Neuronal stem cell (in vitro differentiated cells): ENCODE measurements at regions not wholly inside any gene's neighbourhood (a gene's known extent, or its start where the extent isn't known, plus 50 kb on each side); places are given as distances from the start of the nearest gene placed in this dataset.

ENCODE experiments used
- DNase-seq: peaks from one replicate; pipeline ENCODE4 v3.0.0-alpha.2; 2013; ENCODE audit warnings: low spot score
- H2AFZ ChIP-seq: one replicate; pipeline ENCODE4 v1.6.1; 2013; ENCODE audit warnings: mild to moderate bottlenecking, low read length, inconsistent platforms
- H2AK5ac ChIP-seq: 2 replicates; pipeline ENCODE4 v1.6.1; 2013; ENCODE audit warnings: low read depth, mild to moderate bottlenecking, inconsistent platforms, low read length, moderate library complexity, mixed read lengths
- H2BK120ac ChIP-seq: 2 replicates; pipeline ENCODE4 v1.6.1; 2013; ENCODE audit warnings: low read depth, mild to moderate bottlenecking, inconsistent platforms, low read length, moderate library complexity, mixed read lengths
- H2BK12ac ChIP-seq: one replicate; pipeline ENCODE4 v1.6.1; 2013; ENCODE audit warnings: low read length, inconsistent platforms
- H2BK15ac ChIP-seq: 2 replicates; pipeline ENCODE4 v1.6.1; 2013; ENCODE audit warnings: mild to moderate bottlenecking, low read length, inconsistent platforms, mixed read lengths
- H2BK5ac ChIP-seq: one replicate; pipeline ENCODE4 v1.6.1; 2013; ENCODE audit warnings: inconsistent platforms, mild to moderate bottlenecking, low read length, moderate library complexity
- H3K14ac ChIP-seq: one replicate; pipeline ENCODE4 v1.6.1; 2013; ENCODE audit warnings: low read length, inconsistent platforms
- H3K18ac ChIP-seq: 2 replicates; pipeline ENCODE4 v1.6.1; 2013; ENCODE audit warnings: low read length, inconsistent platforms
- H3K23ac ChIP-seq: 2 replicates; pipeline ENCODE4 v1.6.1; 2013; ENCODE audit warnings: low read depth, mild to moderate bottlenecking, mixed read lengths, low read length, inconsistent platforms; ENCODE audit not compliant: poor library complexity
- H3K27ac ChIP-seq: replicated peaks from 3 replicates; pipeline ENCODE4 v1.5.1; 2013; ENCODE audit warnings: low read length, inconsistent platforms
- H3K27me3 ChIP-seq, 3 experiments: 2 replicates each; pipeline ENCODE4 v1.6.1; 2013; ENCODE audit warnings: low read length in 3 of 3, mild to moderate bottlenecking in 2 of 3, inconsistent platforms in 1 of 3, low read depth in 1 of 3, mixed read lengths in 1 of 3, moderate library complexity in 1 of 3; ENCODE audit not compliant: control insufficient read depth in 3 of 3, insufficient read depth in 3 of 3
- H3K36me3 ChIP-seq, 2 donors: replicated peaks in 1 of 2; 2 replicates each; pipeline ENCODE4 v1.6.1; 2013; ENCODE audit warnings: low read length in 2 of 2; ENCODE audit not compliant: control insufficient read depth in 2 of 2, insufficient read depth in 2 of 2
- H3K4ac ChIP-seq: 2 replicates; pipeline ENCODE4 v1.6.1; 2013; ENCODE audit warnings: inconsistent platforms, mild to moderate bottlenecking, low read length, moderate library complexity
- H3K4me1 ChIP-seq, 2 donors: 1 replicate in 1 of 2; 2 replicates in 1 of 2; pipeline ENCODE4 v1.6.1; 2013; ENCODE audit warnings: low read length in 2 of 2, low read depth in 1 of 2; ENCODE audit not compliant: control insufficient read depth in 2 of 2, insufficient read depth in 1 of 2
- H3K4me2 ChIP-seq: one replicate; pipeline ENCODE4 v1.6.1; 2013; ENCODE audit warnings: mild to moderate bottlenecking, low read length, inconsistent platforms; ENCODE audit not compliant: insufficient read depth, poor library complexity, severe bottlenecking
- H3K4me3 ChIP-seq, 2 donors: 2 replicates each; pipeline ENCODE4 v1.5.1; 2013; ENCODE audit warnings: low read length in 2 of 2, mild to moderate bottlenecking in 2 of 2, inconsistent platforms in 1 of 2, moderate library complexity in 1 of 2
- H3K79me1 ChIP-seq: one replicate; pipeline ENCODE4 v1.6.1; 2013; ENCODE audit warnings: low read depth, mild to moderate bottlenecking, inconsistent platforms, low read length, moderate library complexity
- H3K9ac ChIP-seq: one replicate; pipeline ENCODE4 v1.6.1; 2013; ENCODE audit warnings: mild to moderate bottlenecking, low read depth, low read length, inconsistent platforms; ENCODE audit not compliant: poor library complexity
- H3K9me3 ChIP-seq, 2 donors: replicated peaks in 1 of 2; 2 replicates each; pipeline versions ENCODE3 to v1.6.1; 2013; ENCODE audit warnings: low read length in 2 of 2, mild to moderate bottlenecking in 2 of 2, inconsistent platforms in 1 of 2, low read depth in 1 of 2, mixed read lengths in 1 of 2, moderate library complexity in 1 of 2; ENCODE audit not compliant: control insufficient read depth in 2 of 2, insufficient read depth in 1 of 2
- H4K8ac ChIP-seq: one replicate; pipeline ENCODE4 v1.6.1; 2013; ENCODE audit warnings: low read depth, mild to moderate bottlenecking, inconsistent platforms, low read length, moderate library complexity
- H4K91ac ChIP-seq: one replicate; pipeline ENCODE4 v1.6.1; 2013; ENCODE audit warnings: low read length, low read depth, mild to moderate bottlenecking, inconsistent platforms; ENCODE audit not compliant: poor library complexity
- WGBS, 2 donors: extraction: QIAGEN DNeasy Blood & Tissue Kit; methylation state at CpG; one replicate each; pipeline ENCODE4 v1.1.7; 2013; ENCODE audit warnings: missing lambda C conversion rate in 2 of 2, mixed read lengths in 1 of 2; ENCODE audit not compliant: insufficient read length in 2 of 2, insufficient replicate concordance in 1 of 2; ENCODE audit errors: extremely low coverage in 2 of 2; 5-methylcytosine and 5-hydroxymethylcytosine counted together

DNA sequence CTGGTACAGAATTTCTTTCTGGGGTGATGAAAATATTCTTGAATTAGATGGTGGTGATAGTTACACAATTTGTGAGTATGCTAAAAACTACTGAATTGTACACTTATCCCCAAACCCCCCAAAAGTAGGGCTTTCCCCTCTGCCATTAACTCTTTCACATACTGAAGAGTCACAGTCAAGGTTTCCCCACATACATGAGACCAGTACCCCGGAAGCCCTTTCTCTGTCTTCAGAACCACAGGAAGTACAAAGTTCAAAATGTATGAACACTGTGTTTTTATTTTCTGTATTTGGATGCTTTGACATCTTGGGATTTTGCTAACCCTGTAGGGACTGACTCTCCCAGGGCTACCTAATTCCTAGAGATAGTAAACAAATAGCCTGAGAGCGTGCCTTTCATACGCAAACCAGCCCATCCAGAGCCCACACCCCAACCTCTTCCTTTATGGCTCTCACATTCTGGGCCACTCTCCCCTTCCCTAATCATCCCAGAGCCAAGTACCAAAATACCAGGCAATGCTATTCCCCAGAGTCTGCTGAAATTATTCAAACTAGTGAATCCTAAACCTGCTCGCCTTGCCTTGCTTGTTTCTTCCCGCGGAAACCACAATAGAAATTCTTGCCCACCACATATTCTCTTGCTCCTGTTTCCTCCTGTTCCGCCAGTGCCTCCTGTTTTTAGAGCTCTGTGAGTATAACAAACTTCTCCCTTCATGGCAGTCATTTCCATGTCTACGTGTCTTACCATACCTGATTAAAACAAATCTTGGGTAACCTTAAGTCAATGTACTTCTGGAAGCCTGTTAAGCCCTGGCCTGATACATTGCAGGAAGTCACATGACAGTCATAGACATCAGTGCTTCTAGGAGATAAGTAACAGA, 524.8 kb downstream of the FUT8 start:
- Histone ChIP-seq H3K9ac (no peak overlapping the region), H3K27ac (no peak overlapping the region), H3K4me3 (no peak overlapping the region), H3K4me1 (no peaks in the 10 kb centered on the region), H4K91ac (peak overlapping the region; percentile 33), H3K4ac (no peak overlapping the region), H2BK12ac (no peak overlapping the region), H2AK5ac (no peak overlapping the region), H4K8ac (no peak overlapping the region), H3K27me3 (no peaks in the 10 kb centered on the region), H3K18ac (no peak overlapping the region), H2BK120ac (no peak overlapping the region), H2AFZ (no peak overlapping the region), H3K36me3 (no peaks in the 10 kb centered on the region), H3K9me3 (no peaks in the 10 kb centered on the region), H3K14ac (no peak overlapping the region), H2BK5ac (no peak overlapping the region), H2BK15ac (no peak overlapping the region), H3K23ac (no peak overlapping the region), H3K79me1 (no peaks in the 10 kb centered on the region), H3K4me2 (no peak overlapping the region)
- no peak for DNase-seq
- no CpG with 5 or more reads among the region's 8 CpGs for WGBS, 2 donors

DNA sequence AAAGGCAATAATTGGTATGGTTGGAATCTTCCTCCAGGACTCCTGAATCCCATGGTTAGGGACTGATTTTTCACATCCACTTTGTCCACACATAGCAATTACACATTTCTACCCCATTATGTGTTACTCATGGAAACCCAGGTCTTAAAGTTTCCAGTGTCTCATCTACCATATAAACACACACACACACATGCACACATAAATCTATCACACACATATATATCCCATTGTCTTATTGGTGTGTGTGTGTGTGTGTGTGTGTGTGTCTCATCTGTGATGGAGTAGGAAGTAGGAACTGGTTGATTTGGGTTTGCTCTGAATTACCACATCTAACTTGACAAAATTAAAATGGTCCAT, 525.4 kb downstream of the FUT8 start:
- no peaks in the 10 kb centered on the region for H3K9me3 ChIP-seq
- H4K91ac ChIP-seq, result no peak overlapping the region
- no peak overlapping the region for H3K9ac ChIP-seq
- H3K36me3 ChIP-seq, result no peaks in the 10 kb centered on the region
- no peak overlapping the region for H3K4ac ChIP-seq
- H2AFZ ChIP-seq, result no peak overlapping the region
- H3K4me1 ChIP-seq, result no peaks in the 10 kb centered on the region
- no peak overlapping the region for H3K27ac ChIP-seq
- no peak overlapping the region for H3K4me3 ChIP-seq
- H3K18ac ChIP-seq, result no peak overlapping the region
- H3K14ac ChIP-seq, result no peak overlapping the region
- H3K4me2 ChIP-seq, result no peak overlapping the region
- H2BK15ac ChIP-seq, result no peak overlapping the region
- no peak overlapping the region for H3K23ac ChIP-seq
- H3K79me1 ChIP-seq, result no peaks in the 10 kb centered on the region
- H2BK120ac ChIP-seq, result no peak overlapping the region
- DNase-seq, result no peak
- H3K27me3 ChIP-seq, result no peaks in the 10 kb centered on the region
- H2BK5ac ChIP-seq, result no peak overlapping the region
- H2AK5ac ChIP-seq, result no peak overlapping the region
- no peak overlapping the region for H2BK12ac ChIP-seq
- H4K8ac ChIP-seq, result no peak overlapping the region

DNA sequence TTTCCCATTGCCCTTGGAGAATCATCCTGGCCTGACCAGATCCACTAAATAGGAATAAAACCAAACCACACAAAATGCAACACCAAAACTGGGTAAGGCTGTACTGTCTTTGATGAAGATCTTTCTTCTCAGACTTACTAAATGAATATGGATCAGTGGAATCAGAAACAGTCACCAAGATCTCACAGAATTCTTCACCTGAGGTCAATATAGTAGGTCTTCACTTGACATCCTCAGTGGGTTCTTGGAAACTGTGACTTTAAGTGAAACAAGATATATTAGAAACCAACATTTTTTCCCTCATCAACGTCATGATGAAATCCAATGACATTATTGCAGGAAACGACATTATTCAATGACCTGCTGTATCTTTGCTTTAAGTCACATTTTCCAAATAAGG, 526.2 kb downstream of the FUT8 start:
- WGBS, 2 donors, result no CpG with 5 or more reads among the region's 2 CpGs
- Histone ChIP-seq H3K4me2 (no peak overlapping the region), H3K9ac (no peak overlapping the region), H2AFZ (no peak overlapping the region), H3K4ac (no peak overlapping the region), H3K79me1 (no peaks in the 10 kb centered on the region), H4K8ac (no peak overlapping the region), H2BK5ac (no peak overlapping the region), H3K18ac (no peak overlapping the region), H3K14ac (no peak overlapping the region), H3K27ac (no peak overlapping the region), H3K36me3 (no peaks in the 10 kb centered on the region), H3K27me3 (no peaks in the 10 kb centered on the region), H2BK120ac (no peak overlapping the region), H2BK12ac (no peak overlapping the region), H3K23ac (no peak overlapping the region), H2BK15ac (no peak overlapping the region), H4K91ac (no peak overlapping the region), H3K9me3 (no peaks in the 10 kb centered on the region), H3K4me1 (no peaks in the 10 kb centered on the region), H2AK5ac (no peak overlapping the region), H3K4me3 (no peak overlapping the region)
- DNase-seq, result no peak

DNA sequence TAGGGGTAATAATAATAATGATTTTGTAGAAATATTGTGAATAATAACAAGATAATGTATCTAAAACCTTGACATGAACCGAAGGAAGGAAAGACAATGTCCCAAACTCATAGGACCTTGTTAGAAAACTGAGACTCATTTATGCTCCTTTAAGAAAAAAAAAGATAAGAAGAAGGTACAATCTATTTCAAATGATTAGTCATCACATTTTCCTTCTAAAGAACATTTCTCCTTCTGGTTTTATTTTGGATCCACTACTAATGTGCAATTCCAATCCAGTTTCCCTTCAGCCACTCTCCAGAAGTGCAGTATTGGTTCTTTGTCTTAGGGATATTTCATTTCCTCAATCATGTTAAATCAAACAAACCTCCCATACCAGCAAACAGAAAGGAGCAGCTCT, 526.7 kb downstream of the FUT8 start:
- no peak overlapping the region for H2BK5ac ChIP-seq
- H4K8ac ChIP-seq, result no peak overlapping the region
- H3K23ac ChIP-seq, result no peak overlapping the region
- no peak overlapping the region for H2AFZ ChIP-seq
- no peak overlapping the region for H3K4me2 ChIP-seq
- H3K79me1 ChIP-seq, result no peaks in the 10 kb centered on the region
- no peak overlapping the region for H3K18ac ChIP-seq
- no peak overlapping the region for H2AK5ac ChIP-seq
- WGBS, 2 donors, result no CpG with 5 or more reads among the region's 1 CpG
- H2BK15ac ChIP-seq, result no peak overlapping the region
- H3K9ac ChIP-seq, result no peak overlapping the region
- no peak overlapping the region for H2BK12ac ChIP-seq
- H3K9me3 ChIP-seq, result no peaks in the 10 kb centered on the region
- no peaks in the 10 kb centered on the region for H3K27me3 ChIP-seq
- H3K4me1 ChIP-seq, result no peaks in the 10 kb centered on the region
- H3K4me3 ChIP-seq, result no peak overlapping the region
- DNase-seq, result no peak
- no peak overlapping the region for H3K4ac ChIP-seq
- no peak overlapping the region for H3K27ac ChIP-seq
- H3K36me3 ChIP-seq, result no peaks in the 10 kb centered on the region
- no peak overlapping the region for H4K91ac ChIP-seq
- H3K14ac ChIP-seq, result no peak overlapping the region
- no peak overlapping the region for H2BK120ac ChIP-seq
